GM12878 (cell line): ENCODE measurements at regions not wholly inside any gene's neighbourhood (a gene's known extent, or its start where the extent isn't known, plus 50 kb on each side); places are given as distances from the start of the nearest gene placed in this dataset.
A peak's percentile ranks its signal among the peaks of the same experiment; 100 is the strongest.

Experiments
- CHD2 ChIP-seq: IDR thresholded peaks from 2 replicates; pipeline ENCODE4 v1.6.1; 2011; ENCODE audit warnings: low read depth, low read length, improper control_type of control experiment, borderline replicate concordance
- CREM ChIP-seq: IDR thresholded peaks from 2 replicates; pipeline ENCODE4 v1.6.1; 2014; ENCODE audit warnings: antibody characterized with exemption, low read depth
- DPF2 ChIP-seq: fragments of 450-650 bp; IDR thresholded peaks from 2 replicates; pipeline ENCODE4 v1.6.1; 2017; ENCODE audit warnings: mild to moderate bottlenecking
- MYC ChIP-seq: IDR thresholded peaks from 2 replicates; pipeline ENCODE4 v1.6.1; 2011; ENCODE audit warnings: mild to moderate bottlenecking, low read length, moderate library complexity, inconsistent platforms; ENCODE audit not compliant: insufficient read depth, insufficient replicate concordance, insufficient read length, severe bottlenecking
- RBBP5 ChIP-seq: fragments of 200-600 bp; sonication (generic); conservative IDR thresholded peaks from 2 replicates; pipeline ENCODE4 v1.6.1; 2016
- RUNX3 ChIP-seq: IDR thresholded peaks from 2 replicates; pipeline ENCODE4 v1.6.1; 2012; ENCODE audit warnings: low read length, inconsistent platforms
- SPI1 ChIP-seq: IDR thresholded peaks from 2 replicates; pipeline ENCODE4 v1.6.1; 2011; ENCODE audit warnings: low read depth, mild to moderate bottlenecking, low read length, moderate library complexity, borderline replicate concordance; ENCODE audit not compliant: insufficient read depth
- SUZ12 ChIP-seq: fragments of 200-600 bp; sonication (generic); IDR thresholded peaks from one replicate; pipeline ENCODE4 v1.6.1; 2018; ENCODE audit warnings: antibody characterized with exemption, mild to moderate bottlenecking; ENCODE audit not compliant: unreplicated experiment
- TBL1XR1 ChIP-seq: IDR thresholded peaks from 2 replicates; pipeline ENCODE4 v1.6.1; 2012; ENCODE audit warnings: low read depth, low read length, improper control_type of control experiment
- TCF3 ChIP-seq: IDR thresholded peaks from 2 replicates; pipeline ENCODE4 v1.6.1; 2012; ENCODE audit warnings: low read depth, mild to moderate bottlenecking, low read length, borderline replicate concordance; ENCODE audit not compliant: insufficient read depth
- ZSCAN29 ChIP-seq: fragments of 450-650 bp; IDR thresholded peaks from 2 replicates; pipeline ENCODE4 v1.6.1; 2017; ENCODE audit warnings: mild to moderate bottlenecking, moderate library complexity
- TF ChIP-seq, protein P1 (sequence below): fragments of 450-650 bp; formaldehyde crosslinking; IDR thresholded peaks from 2 replicates; pipeline ENCODE4 v1.4.0; 2020; ENCODE audit warnings: mild to moderate bottlenecking, moderate library complexity
- TF ChIP-seq, protein P2 (sequence below): fragments of 450-650 bp; IDR thresholded peaks from 2 replicates; pipeline ENCODE4 v1.6.1; 2016; ENCODE audit warnings: mild to moderate bottlenecking
- TF ChIP-seq, protein P3 (sequence below): IDR thresholded peaks from 2 replicates; pipeline ENCODE4 v1.6.1; 2011; ENCODE audit warnings: mild to moderate bottlenecking, low read depth, low read length, moderate library complexity; ENCODE audit not compliant: insufficient replicate concordance
- TF ChIP-seq, protein P4 (sequence below): fragments of 450-650 bp; IDR thresholded peaks from 2 replicates; pipeline ENCODE4 v1.6.1; 2017; ENCODE audit warnings: mild to moderate bottlenecking, low read depth, inconsistent platforms; ENCODE audit not compliant: poor library complexity, severe bottlenecking
- TF ChIP-seq, protein P5 (sequence below): IDR thresholded peaks from 2 replicates; pipeline ENCODE4 v1.6.1; 2012; ENCODE audit warnings: low read depth, low read length, improper control_type of control experiment
- TF ChIP-seq, protein P6 (sequence below): fragments of 450-650 bp; IDR thresholded peaks from 2 replicates; pipeline ENCODE4 v1.6.1; 2016; ENCODE audit warnings: mild to moderate bottlenecking

DNA sequence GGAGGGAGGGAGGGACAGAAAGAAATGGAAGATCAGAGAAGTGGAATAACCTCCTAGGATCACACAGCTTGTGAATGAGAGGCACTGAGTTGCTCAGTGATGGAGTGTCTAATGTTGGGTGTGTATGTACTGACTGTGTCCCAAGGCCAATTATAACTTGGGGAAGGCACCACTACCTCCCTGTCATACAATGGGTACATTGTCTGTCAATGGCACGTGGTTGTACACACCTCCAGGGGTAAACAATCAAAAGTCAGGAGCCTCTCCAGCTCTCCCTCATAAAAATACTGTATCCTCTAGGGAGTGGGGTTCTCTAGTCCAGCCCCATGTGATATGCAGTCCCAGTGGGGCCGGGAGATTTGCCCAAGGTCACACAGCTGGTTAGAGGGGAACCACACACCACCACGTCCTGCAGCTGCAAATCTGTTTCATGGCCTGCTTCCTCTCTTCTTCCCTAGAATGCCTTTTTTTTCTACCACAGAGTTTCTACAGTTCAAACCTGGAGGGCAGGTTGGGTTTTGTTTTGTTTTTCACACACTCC lies 112.5 kb downstream of the SNX5 start (continued):
- TF ChIP-seq, protein P1, sequence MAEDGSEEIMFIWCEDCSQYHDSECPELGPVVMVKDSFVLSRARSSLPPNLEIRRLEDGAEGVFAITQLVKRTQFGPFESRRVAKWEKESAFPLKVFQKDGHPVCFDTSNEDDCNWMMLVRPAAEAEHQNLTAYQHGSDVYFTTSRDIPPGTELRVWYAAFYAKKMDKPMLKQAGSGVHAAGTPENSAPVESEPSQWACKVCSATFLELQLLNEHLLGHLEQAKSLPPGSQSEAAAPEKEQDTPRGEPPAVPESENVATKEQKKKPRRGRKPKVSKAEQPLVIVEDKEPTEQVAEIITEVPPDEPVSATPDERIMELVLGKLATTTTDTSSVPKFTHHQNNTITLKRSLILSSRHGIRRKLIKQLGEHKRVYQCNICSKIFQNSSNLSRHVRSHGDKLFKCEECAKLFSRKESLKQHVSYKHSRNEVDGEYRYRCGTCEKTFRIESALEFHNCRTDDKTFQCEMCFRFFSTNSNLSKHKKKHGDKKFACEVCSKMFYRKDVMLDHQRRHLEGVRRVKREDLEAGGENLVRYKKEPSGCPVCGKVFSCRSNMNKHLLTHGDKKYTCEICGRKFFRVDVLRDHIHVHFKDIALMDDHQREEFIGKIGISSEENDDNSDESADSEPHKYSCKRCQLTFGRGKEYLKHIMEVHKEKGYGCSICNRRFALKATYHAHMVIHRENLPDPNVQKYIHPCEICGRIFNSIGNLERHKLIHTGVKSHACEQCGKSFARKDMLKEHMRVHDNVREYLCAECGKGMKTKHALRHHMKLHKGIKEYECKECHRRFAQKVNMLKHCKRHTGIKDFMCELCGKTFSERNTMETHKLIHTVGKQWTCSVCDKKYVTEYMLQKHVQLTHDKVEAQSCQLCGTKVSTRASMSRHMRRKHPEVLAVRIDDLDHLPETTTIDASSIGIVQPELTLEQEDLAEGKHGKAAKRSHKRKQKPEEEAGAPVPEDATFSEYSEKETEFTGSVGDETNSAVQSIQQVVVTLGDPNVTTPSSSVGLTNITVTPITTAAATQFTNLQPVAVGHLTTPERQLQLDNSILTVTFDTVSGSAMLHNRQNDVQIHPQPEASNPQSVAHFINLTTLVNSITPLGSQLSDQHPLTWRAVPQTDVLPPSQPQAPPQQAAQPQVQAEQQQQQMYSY (CRISPR knock-in tag) = no peak
- no peak for TF ChIP-seq CHD2
- TF ChIP-seq, protein P2, sequence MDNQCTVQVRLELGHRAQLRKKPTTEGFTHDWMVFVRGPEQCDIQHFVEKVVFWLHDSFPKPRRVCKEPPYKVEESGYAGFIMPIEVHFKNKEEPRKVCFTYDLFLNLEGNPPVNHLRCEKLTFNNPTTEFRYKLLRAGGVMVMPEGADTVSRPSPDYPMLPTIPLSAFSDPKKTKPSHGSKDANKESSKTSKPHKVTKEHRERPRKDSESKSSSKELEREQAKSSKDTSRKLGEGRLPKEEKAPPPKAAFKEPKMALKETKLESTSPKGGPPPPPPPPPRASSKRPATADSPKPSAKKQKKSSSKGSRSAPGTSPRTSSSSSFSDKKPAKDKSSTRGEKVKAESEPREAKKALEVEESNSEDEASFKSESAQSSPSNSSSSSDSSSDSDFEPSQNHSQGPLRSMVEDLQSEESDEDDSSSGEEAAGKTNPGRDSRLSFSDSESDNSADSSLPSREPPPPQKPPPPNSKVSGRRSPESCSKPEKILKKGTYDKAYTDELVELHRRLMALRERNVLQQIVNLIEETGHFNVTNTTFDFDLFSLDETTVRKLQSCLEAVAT = peak; percentile 69
- TF ChIP-seq TCF3 = peak; percentile 99
- TF ChIP-seq, protein P3, sequence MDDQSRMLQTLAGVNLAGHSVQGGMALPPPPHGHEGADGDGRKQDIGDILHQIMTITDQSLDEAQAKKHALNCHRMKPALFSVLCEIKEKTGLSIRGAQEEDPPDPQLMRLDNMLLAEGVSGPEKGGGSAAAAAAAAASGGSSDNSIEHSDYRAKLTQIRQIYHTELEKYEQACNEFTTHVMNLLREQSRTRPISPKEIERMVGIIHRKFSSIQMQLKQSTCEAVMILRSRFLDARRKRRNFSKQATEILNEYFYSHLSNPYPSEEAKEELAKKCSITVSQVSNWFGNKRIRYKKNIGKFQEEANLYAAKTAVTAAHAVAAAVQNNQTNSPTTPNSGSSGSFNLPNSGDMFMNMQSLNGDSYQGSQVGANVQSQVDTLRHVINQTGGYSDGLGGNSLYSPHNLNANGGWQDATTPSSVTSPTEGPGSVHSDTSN = no peak
- TF ChIP-seq, protein P4, sequence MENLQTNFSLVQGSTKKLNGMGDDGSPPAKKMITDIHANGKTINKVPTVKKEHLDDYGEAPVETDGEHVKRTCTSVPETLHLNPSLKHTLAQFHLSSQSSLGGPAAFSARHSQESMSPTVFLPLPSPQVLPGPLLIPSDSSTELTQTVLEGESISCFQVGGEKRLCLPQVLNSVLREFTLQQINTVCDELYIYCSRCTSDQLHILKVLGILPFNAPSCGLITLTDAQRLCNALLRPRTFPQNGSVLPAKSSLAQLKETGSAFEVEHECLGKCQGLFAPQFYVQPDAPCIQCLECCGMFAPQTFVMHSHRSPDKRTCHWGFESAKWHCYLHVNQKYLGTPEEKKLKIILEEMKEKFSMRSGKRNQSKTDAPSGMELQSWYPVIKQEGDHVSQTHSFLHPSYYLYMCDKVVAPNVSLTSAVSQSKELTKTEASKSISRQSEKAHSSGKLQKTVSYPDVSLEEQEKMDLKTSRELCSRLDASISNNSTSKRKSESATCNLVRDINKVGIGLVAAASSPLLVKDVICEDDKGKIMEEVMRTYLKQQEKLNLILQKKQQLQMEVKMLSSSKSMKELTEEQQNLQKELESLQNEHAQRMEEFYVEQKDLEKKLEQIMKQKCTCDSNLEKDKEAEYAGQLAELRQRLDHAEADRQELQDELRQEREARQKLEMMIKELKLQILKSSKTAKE = peak; percentile 81
- no peak for TF ChIP-seq ZSCAN29
- TF ChIP-seq SPI1 = peak; percentile 91
- TF ChIP-seq, protein P5, sequence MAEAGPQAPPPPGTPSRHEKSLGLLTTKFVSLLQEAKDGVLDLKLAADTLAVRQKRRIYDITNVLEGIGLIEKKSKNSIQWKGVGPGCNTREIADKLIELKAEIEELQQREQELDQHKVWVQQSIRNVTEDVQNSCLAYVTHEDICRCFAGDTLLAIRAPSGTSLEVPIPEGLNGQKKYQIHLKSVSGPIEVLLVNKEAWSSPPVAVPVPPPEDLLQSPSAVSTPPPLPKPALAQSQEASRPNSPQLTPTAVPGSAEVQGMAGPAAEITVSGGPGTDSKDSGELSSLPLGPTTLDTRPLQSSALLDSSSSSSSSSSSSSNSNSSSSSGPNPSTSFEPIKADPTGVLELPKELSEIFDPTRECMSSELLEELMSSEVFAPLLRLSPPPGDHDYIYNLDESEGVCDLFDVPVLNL = no peak
- no peak for TF ChIP-seq SUZ12
- no peak for TF ChIP-seq RBBP5
- peak; percentile 72; the same call in 1 of the 2 replicates for TF ChIP-seq CREM
- TF ChIP-seq, protein P6, sequence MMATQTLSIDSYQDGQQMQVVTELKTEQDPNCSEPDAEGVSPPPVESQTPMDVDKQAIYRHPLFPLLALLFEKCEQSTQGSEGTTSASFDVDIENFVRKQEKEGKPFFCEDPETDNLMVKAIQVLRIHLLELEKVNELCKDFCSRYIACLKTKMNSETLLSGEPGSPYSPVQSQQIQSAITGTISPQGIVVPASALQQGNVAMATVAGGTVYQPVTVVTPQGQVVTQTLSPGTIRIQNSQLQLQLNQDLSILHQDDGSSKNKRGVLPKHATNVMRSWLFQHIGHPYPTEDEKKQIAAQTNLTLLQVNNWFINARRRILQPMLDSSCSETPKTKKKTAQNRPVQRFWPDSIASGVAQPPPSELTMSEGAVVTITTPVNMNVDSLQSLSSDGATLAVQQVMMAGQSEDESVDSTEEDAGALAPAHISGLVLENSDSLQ = 0 out of 2 replicates have a peak, but pooled peaks have one; percentile 14
- TF ChIP-seq TBL1XR1 = peak; percentile 79; the same call in 1 of the 2 replicates
- no peak for TF ChIP-seq MYC
- peak; percentile 68 for TF ChIP-seq DPF2
- TF ChIP-seq RUNX3 = peak; percentile 97
